WTC11 (cell line): ENCODE measurements at regions not wholly inside any gene's neighbourhood (a gene's known extent, or its start where the extent isn't known, plus 50 kb on each side); places are given as distances from the start of the nearest gene placed in this dataset.
"Not testable (repeated sequence)": the region's sequence is repeated elsewhere in the genome, so short reads cannot be mapped to it uniquely, and the experiment has no call there.

Experiments
- ATAC-seq: fragments of 200-7000 bp; cut with Tn5 transposase; 2 replicates; pipeline ENCODE4 v1.10.0; 2021; ENCODE audit warnings: mild to moderate bottlenecking, moderate library complexity
- CTCF ChIA-PET: fragments of 300-600 bp; sonication (Branson Sonifier 250); formaldehyde crosslinking; loops from one replicate; lab custom pipeline; 2021; ENCODE audit warnings: antibody characterized with exemption; lab: Charles Lee
- POLR2A ChIA-PET: fragments of 350-600 bp; sonication (Branson Sonifier 250); formaldehyde crosslinking; loops from one replicate; lab custom pipeline; 2021; ENCODE audit warnings: antibody characterized with exemption; lab: Charles Lee
- DNase-seq: peaks from one replicate; pipeline ENCODE4 v3.0.0; 2021; ENCODE audit warnings: low spot score
- H3K27ac Mint-ChIP-seq: 2 replicates; pipeline ENCODE4 v1.8.0; 2021; ENCODE audit warnings: mixed read lengths
- H3K27me3 Mint-ChIP-seq: 2 replicates; pipeline ENCODE4 v1.8.0; 2021; ENCODE audit warnings: low read depth, mild to moderate bottlenecking, moderate library complexity, mixed read lengths
- H3K36me3 Mint-ChIP-seq: 2 replicates; pipeline ENCODE4 v1.8.0; 2021; ENCODE audit warnings: mixed read lengths
- H3K4me1 Mint-ChIP-seq: 2 replicates; pipeline ENCODE4 v1.8.0; 2022; ENCODE audit warnings: mixed read lengths
- H3K4me3 Mint-ChIP-seq: 2 replicates; pipeline ENCODE4 v1.8.0; 2021; ENCODE audit warnings: mild to moderate bottlenecking, moderate library complexity, mixed read lengths
- H3K9me3 Mint-ChIP-seq: 2 replicates; pipeline ENCODE4 v1.8.0; 2021; ENCODE audit warnings: mixed read lengths
- CDX4 ChIP-seq: fragments of 250-450 bp; sonication (Bioruptor Pico); IDR thresholded peaks from 2 replicates; pipeline ENCODE4 v1.9.0; 2021; ENCODE audit warnings: moderate library complexity, mild to moderate bottlenecking, inconsistent platforms, borderline replicate concordance
- FOXK1 ChIP-seq: sonication (generic); formaldehyde crosslinking; IDR thresholded peaks from 2 replicates; pipeline ENCODE4 v1.8.0; 2022; ENCODE audit warnings: mild to moderate bottlenecking, moderate library complexity, missing genetic modification reagents
- FOXP1 ChIP-seq: sonication (generic); formaldehyde crosslinking; IDR thresholded peaks from 2 replicates; pipeline ENCODE4 v1.8.0; 2022; ENCODE audit warnings: missing genetic modification reagents, mild to moderate bottlenecking, moderate library complexity, borderline replicate concordance
- FOXP4 ChIP-seq: sonication (generic); formaldehyde crosslinking; IDR thresholded peaks from 2 replicates; pipeline ENCODE4 v1.8.0; 2022; ENCODE audit warnings: mild to moderate bottlenecking, missing genetic modification reagents
- IRF1 ChIP-seq: sonication (generic); formaldehyde crosslinking; IDR thresholded peaks from 2 replicates; pipeline ENCODE4 v1.8.0; 2023; ENCODE audit warnings: missing genetic modification reagents
- IRF2 ChIP-seq: sonication (generic); formaldehyde crosslinking; IDR thresholded peaks from 2 replicates; pipeline ENCODE4 v1.8.0; 2022; ENCODE audit warnings: low read depth, missing genetic modification reagents, borderline replicate concordance
- MXD4 ChIP-seq: fragments of 250-450 bp; sonication (Bioruptor Pico); IDR thresholded peaks from 2 replicates; pipeline ENCODE4 v1.8.0; 2021; ENCODE audit warnings: mild to moderate bottlenecking, moderate library complexity, borderline replicate concordance
- PRRX2 ChIP-seq: fragments of 250-450 bp; sonication (Bioruptor Pico); IDR thresholded peaks from 2 replicates; pipeline ENCODE4 v1.8.0; 2021; ENCODE audit warnings: mild to moderate bottlenecking
- SP1 ChIP-seq: sonication (generic); formaldehyde crosslinking; conservative IDR thresholded peaks from 2 replicates; pipeline ENCODE4 v1.8.1; 2022; ENCODE audit warnings: missing genetic modification reagents
- TCF7 ChIP-seq: sonication (generic); formaldehyde crosslinking; IDR thresholded peaks from 2 replicates; pipeline ENCODE4 v1.8.0; 2022; ENCODE audit warnings: mild to moderate bottlenecking, low read depth, missing genetic modification reagents, moderate library complexity
- TEAD4 ChIP-seq: sonication (generic); formaldehyde crosslinking; IDR thresholded peaks from 2 replicates; pipeline ENCODE4 v1.8.0; 2022; ENCODE audit warnings: mild to moderate bottlenecking, missing genetic modification reagents
- ZMAT4 ChIP-seq: fragments of 250-450 bp; sonication (Bioruptor Pico); IDR thresholded peaks from 2 replicates; pipeline ENCODE4 v1.9.0; 2021; ENCODE audit warnings: mild to moderate bottlenecking
- ZNF138 ChIP-seq: sonication (generic); formaldehyde crosslinking; conservative IDR thresholded peaks from 2 replicates; pipeline ENCODE4 v1.8.1; 2022; ENCODE audit warnings: mild to moderate bottlenecking, moderate library complexity, missing genetic modification reagents
- ZNF263 ChIP-seq: sonication (generic); formaldehyde crosslinking; IDR thresholded peaks from 2 replicates; pipeline ENCODE4 v1.8.1; 2022; ENCODE audit warnings: low read depth, mild to moderate bottlenecking, moderate library complexity, missing genetic modification reagents
- TF ChIP-seq, protein P1 (sequence below): sonication (generic); formaldehyde crosslinking; IDR thresholded peaks from 2 replicates; pipeline ENCODE4 v1.8.1; 2023; ENCODE audit warnings: mild to moderate bottlenecking, missing genetic modification reagents
- TF ChIP-seq, protein P2 (sequence below): sonication (generic); formaldehyde crosslinking; IDR thresholded peaks from 2 replicates; pipeline ENCODE4 v1.8.1; 2023; ENCODE audit warnings: mild to moderate bottlenecking, moderate library complexity, missing genetic modification reagents
- TF ChIP-seq, protein P3 (sequence below): sonication (generic); formaldehyde crosslinking; IDR thresholded peaks from 2 replicates; pipeline ENCODE4 v1.8.1; 2023; ENCODE audit warnings: mild to moderate bottlenecking, missing genetic modification reagents, borderline replicate concordance

- TF ChIP-seq CDX4 (CRISPR knock-in tag) (no peak), PRRX2 (CRISPR knock-in tag) (no peak)
- TF ChIP-seq, all 79 proteins: peak for 0
Measured at GRCh38 chr3:78098367-78098766, 1058.5 kb downstream of the ROBO2 start (continued).

GRCh38 chr3:78101384-78101783 lies 1061.5 kb downstream of the ROBO2 start:
- TF ChIP-seq, protein P1, sequence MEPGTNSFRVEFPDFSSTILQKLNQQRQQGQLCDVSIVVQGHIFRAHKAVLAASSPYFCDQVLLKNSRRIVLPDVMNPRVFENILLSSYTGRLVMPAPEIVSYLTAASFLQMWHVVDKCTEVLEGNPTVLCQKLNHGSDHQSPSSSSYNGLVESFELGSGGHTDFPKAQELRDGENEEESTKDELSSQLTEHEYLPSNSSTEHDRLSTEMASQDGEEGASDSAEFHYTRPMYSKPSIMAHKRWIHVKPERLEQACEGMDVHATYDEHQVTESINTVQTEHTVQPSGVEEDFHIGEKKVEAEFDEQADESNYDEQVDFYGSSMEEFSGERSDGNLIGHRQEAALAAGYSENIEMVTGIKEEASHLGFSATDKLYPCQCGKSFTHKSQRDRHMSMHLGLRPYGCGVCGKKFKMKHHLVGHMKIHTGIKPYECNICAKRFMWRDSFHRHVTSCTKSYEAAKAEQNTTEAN (CRISPR knock-in tag) = no peak
- no peak for TF ChIP-seq SP1 (CRISPR knock-in tag)
- no peak for TF ChIP-seq IRF1 (CRISPR knock-in tag)
- TF ChIP-seq IRF2 = no peak
- no peak for TF ChIP-seq ZMAT4 (CRISPR knock-in tag)
- no peak for TF ChIP-seq ZNF263
- TF ChIP-seq MXD4 (CRISPR knock-in tag) = no peak
- TF ChIP-seq TCF7 = no peak
- TF ChIP-seq, protein P2, sequence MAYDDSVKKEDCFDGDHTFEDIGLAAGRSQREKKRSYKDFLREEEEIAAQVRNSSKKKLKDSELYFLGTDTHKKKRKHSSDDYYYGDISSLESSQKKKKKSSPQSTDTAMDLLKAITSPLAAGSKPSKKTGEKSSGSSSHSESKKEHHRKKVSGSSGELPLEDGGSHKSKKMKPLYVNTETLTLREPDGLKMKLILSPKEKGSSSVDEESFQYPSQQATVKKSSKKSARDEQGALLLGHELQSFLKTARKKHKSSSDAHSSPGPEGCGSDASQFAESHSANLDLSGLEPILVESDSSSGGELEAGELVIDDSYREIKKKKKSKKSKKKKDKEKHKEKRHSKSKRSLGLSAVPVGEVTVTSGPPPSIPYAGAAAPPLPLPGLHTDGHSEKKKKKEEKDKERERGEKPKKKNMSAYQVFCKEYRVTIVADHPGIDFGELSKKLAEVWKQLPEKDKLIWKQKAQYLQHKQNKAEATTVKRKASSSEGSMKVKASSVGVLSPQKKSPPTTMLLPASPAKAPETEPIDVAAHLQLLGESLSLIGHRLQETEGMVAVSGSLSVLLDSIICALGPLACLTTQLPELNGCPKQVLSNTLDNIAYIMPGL (CRISPR knock-in tag) = no peak
- TF ChIP-seq TEAD4 (CRISPR knock-in tag) = no peak
- TF ChIP-seq FOXP1 (CRISPR knock-in tag) = no peak
- no peak for TF ChIP-seq ZNF138 (CRISPR knock-in tag)
- no peaks in the 10 kb centered on the region for H3K9me3 Mint-ChIP-seq
- H3K27ac Mint-ChIP-seq = no peak overlapping the region
- no peaks in the 10 kb centered on the region for H3K4me1 Mint-ChIP-seq
- ATAC-seq (no peak), DNase-seq (no peak)
- H3K27me3 Mint-ChIP-seq = no peaks in the 10 kb centered on the region
- CTCF ChIA-PET = interaction anchor here (0.6 kb wide), 1 partner anchor 70 kb away, joined by 4 read pairs; no protein-coding TSS in a partner anchor
- POLR2A ChIA-PET = no interaction called here
- no peak overlapping the region for H3K4me3 Mint-ChIP-seq
- no peaks in the 10 kb centered on the region for H3K36me3 Mint-ChIP-seq

- Mint-ChIP-seq H3K4me1 (peaks cover 20% of the 10 kb centered on the region), H3K9me3 (peaks cover 11% of the 10 kb centered on the region)
- DNase-seq, H3K27me3 Mint-ChIP-seq, H3K27ac Mint-ChIP-seq, POLR2A ChIA-PET, ATAC-seq, H3K4me3 Mint-ChIP-seq, H3K36me3 Mint-ChIP-seq, CTCF ChIA-PET: not testable (repeated sequence)
Measured at GRCh38 chr3:78108269-78108961, 1068.5 kb downstream of the ROBO2 start.

DNA sequence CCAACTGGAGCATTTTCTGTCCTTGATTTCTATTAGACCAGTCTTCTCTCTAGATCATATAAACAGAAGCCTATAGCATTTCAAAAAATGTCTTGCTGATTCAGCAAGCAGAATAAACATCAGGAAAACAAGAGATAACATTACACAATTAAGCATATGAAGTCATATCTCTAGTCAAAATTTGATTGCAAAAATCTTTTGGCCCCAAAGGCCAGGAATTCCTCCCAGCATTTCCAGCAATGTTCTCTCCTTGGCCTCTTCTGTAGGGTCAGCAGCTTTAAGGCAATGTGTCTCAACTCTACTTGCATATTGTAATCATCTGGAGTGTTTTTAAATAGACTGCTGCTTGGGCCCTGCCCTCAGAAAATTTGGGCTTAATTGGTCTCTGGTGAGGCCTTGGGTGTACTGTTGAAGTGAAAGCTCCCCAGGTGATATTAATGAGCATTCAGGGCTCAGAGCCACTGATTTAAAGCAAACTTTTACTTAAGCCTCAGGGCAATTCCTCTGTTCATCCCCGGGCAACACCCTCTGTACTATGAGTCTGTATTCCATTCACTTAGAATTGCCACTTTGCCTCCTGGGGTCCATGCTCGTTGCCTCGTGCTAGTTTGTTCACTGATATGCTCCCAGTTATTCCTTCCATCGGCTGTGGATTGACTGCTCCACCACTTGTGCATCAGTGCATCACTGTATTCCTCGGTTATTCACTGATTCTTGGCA lies 1072.6 kb downstream of the ROBO2 start:
- Mint-ChIP-seq H3K36me3 (peaks cover 4% of the 10 kb centered on the region), H3K27ac (no peak overlapping the region; the same call in 1 of the 2 replicates), H3K9me3 (peaks cover 5% of the 10 kb centered on the region), H3K27me3 (no peaks in the 10 kb centered on the region), H3K4me3 (no peak overlapping the region), H3K4me1 (peaks cover 34% of the 10 kb centered on the region)
- ChIA-PET CTCF (no interaction called here), POLR2A (no interaction called here)
- peak; percentile 68 for ATAC-seq
- DNase-seq = no peak
- TF ChIP-seq, protein P3, sequence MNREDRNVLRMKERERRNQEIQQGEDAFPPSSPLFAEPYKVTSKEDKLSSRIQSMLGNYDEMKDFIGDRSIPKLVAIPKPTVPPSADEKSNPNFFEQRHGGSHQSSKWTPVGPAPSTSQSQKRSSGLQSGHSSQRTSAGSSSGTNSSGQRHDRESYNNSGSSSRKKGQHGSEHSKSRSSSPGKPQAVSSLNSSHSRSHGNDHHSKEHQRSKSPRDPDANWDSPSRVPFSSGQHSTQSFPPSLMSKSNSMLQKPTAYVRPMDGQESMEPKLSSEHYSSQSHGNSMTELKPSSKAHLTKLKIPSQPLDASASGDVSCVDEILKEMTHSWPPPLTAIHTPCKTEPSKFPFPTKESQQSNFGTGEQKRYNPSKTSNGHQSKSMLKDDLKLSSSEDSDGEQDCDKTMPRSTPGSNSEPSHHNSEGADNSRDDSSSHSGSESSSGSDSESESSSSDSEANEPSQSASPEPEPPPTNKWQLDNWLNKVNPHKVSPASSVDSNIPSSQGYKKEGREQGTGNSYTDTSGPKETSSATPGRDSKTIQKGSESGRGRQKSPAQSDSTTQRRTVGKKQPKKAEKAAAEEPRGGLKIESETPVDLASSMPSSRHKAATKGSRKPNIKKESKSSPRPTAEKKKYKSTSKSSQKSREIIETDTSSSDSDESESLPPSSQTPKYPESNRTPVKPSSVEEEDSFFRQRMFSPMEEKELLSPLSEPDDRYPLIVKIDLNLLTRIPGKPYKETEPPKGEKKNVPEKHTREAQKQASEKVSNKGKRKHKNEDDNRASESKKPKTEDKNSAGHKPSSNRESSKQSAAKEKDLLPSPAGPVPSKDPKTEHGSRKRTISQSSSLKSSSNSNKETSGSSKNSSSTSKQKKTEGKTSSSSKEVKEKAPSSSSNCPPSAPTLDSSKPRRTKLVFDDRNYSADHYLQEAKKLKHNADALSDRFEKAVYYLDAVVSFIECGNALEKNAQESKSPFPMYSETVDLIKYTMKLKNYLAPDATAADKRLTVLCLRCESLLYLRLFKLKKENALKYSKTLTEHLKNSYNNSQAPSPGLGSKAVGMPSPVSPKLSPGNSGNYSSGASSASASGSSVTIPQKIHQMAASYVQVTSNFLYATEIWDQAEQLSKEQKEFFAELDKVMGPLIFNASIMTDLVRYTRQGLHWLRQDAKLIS = no peak
- TF ChIP-seq FOXP4 (CRISPR knock-in tag) (no peak), FOXK1 (CRISPR knock-in tag) (no peak)
